ENCODE measurements at regions not wholly inside any gene's neighbourhood (a gene's known extent, or its start where the extent isn't known, plus 50 kb on each side); places are given as distances from the start of the nearest gene placed in this dataset.

DNA sequence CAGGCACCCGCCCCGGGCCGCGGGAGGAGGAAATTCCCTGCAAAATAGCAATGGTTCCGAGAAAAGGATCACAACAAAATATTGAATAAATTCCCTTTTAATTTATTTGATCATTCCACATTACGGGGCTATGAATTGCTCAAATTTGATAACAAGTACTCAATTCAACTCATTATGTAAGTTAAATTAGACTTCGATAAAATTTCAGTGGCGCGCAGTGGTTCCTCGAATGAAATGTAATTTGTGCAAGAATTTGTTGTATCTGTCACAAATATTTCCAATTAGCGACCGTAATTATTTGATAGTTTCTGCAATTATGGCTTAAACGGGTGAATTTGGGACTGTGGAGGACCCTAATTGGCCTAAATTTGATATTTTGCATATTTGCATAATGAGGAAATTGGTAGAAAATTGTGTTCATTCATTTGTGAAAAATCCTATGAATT is 76.0 kb upstream of the TBCA start:
- no peak overlapping the region for H3K9ac ChIP-seq (ENCODE audit: low read depth, low read length)
- H3K27ac ChIP-seq (ENCODE audit: low read depth, low read length), result no peak overlapping the region
- H3K27me3 ChIP-seq (ENCODE audit: control insufficient read depth, insufficient read depth, low read length), result peaks cover 98% of the 10 kb centered on the region
- H3K36me3 ChIP-seq (ENCODE audit: control insufficient read depth, insufficient read depth, low read length), result no peaks in the 10 kb centered on the region
- peaks cover 28% of the 10 kb centered on the region for H3K4me1 ChIP-seq (ENCODE audit: control insufficient read depth, insufficient read depth, low read length)
- H3K9me3 ChIP-seq (ENCODE audit: control insufficient read depth, insufficient read depth, low read length), result no peaks in the 10 kb centered on the region
- peak overlapping the region; percentile 65 for H3K4me3 ChIP-seq (ENCODE audit: low read depth, low read length)

DNA sequence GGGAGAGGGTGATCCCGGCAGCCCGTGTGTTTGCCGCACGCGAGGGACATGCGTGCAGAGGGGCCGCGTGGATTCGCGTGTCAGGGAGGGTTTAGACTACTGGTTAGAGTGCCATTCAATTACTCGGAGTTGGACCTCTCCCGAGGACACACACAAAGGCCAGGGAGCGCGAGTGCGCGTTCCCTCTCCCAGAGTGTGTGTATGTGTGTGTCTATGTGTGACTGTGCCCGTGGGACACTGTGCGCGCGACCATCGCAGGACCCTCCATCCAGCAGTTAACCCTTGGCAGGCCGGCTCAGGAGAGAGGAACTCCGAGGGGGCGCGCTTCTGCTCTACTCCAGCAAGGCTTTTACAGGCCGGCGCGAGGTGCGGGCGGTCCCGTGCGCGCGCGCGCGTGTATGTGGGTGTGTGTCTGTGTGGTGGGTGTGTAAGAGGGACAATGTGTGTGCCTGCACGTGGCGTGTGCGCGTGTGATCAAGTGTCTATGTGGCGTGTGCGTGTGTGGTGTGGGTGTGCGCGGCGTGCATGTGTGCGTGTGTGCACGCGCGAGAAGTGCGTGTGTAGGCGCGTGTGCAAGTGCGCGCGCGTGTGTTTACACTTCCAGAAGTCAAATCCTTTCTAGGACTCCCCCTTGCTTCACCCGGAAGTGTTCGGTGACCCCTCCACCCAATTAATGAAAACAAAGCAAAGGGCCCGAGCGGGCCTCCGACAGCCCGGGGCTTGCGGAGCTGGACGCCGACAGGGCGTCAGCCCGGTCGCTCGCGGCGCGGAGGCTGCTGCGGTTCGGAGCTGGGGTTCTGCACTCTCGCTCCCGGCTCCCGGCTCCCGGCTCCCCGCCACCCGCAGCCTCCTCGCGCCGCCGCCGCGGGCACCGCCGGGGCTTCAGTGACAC is 75.3 kb upstream of the TBCA start:
- Histone ChIP-seq H3K27me3 (ENCODE audit: control insufficient read depth, insufficient read depth, low read length) (peaks cover 98% of the 10 kb centered on the region), H3K9me3 (ENCODE audit: control insufficient read depth, insufficient read depth, low read length) (no peaks in the 10 kb centered on the region), H3K4me1 (ENCODE audit: control insufficient read depth, insufficient read depth, low read length) (peaks cover 35% of the 10 kb centered on the region), H3K9ac (ENCODE audit: low read depth, low read length) (no peak overlapping the region), H3K36me3 (ENCODE audit: control insufficient read depth, insufficient read depth, low read length) (no peaks in the 10 kb centered on the region), H3K4me3 (ENCODE audit: low read depth, low read length) (peak overlapping the region; percentile 65), H3K27ac (ENCODE audit: low read depth, low read length) (no peak overlapping the region)

DNA sequence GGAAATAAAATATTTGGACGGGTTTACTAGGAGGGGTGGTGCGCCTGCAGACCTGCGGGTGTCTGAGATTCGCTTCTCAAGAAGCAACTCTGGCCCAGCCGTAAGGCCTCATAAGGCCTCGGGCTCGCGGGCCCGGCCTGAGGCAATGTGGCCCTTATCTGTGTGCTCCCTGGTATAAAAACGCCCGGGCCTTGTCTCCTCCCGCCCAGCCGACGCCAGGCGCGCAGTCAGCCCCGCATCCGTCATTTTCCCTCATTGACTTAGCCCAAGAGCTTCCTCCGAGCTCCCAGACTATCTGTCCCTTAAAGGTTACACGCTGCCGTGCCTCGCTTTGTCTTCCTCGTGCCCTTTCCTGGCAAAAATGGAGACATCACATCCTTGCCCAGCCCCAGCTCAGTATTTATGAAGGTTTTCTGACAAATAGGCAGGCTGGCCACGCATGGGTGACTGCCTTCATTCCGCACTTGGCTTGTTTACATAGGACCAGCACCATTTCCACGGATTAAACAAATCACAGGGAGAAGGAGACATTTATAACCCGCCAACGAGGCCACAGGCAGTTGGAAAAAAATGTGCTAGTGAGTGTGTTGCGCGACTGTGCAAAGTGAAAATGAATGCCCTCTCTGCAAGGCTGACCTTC is 74.5 kb upstream of the TBCA start:
- Histone ChIP-seq H3K9ac (ENCODE audit: low read depth, low read length) (no peak overlapping the region), H3K4me3 (ENCODE audit: low read depth, low read length) (peak overlapping the region; percentile 65; the same call in 1 of the 2 replicates), H3K27me3 (ENCODE audit: control insufficient read depth, insufficient read depth, low read length) (peaks cover 100% of the 10 kb centered on the region)

DNA sequence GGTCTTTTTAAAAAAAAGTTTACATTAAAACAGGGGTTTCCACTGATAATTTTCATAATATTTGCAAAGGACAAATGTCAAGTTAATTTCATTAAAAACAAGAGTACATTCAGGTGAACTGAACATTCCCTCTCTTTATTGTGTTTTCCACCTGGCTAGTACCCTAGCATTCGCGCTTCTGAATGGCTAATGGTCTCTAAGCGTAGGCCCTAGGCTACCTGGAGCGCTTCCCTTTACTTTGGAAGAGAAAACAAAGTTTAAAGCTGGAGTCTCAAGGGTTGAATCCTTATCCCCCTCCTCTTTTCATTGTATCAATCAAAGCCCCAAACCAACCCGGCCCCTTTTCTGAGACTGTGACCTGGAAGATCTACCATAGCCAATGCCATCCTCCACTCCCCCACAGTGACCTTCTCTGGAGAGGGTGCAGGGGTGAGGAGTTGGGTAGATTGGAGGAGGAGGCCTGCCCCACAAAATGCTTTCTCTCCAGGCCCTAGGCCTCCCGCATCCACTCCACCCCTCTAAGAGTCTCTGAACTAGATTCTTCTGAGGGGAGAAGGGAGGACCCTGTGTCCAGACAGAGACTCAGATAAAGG is 73.3 kb upstream of the TBCA start:
- Histone ChIP-seq H3K27ac (ENCODE audit: low read depth, low read length) (no peak overlapping the region), H3K36me3 (ENCODE audit: control insufficient read depth, insufficient read depth, low read length) (no peaks in the 10 kb centered on the region), H3K4me1 (ENCODE audit: control insufficient read depth, insufficient read depth, low read length) (peaks cover 41% of the 10 kb centered on the region), H3K27me3 (ENCODE audit: control insufficient read depth, insufficient read depth, low read length) (peaks cover 100% of the 10 kb centered on the region), H3K9ac (ENCODE audit: low read depth, low read length) (no peak overlapping the region), H3K9me3 (ENCODE audit: control insufficient read depth, insufficient read depth, low read length) (no peaks in the 10 kb centered on the region), H3K4me3 (ENCODE audit: low read depth, low read length) (no peak overlapping the region)

More for the DNA sequence above, 74.5 kb upstream of the TBCA start:
- Histone ChIP-seq H3K27ac (ENCODE audit: low read depth, low read length) (no peak overlapping the region), H3K4me1 (ENCODE audit: control insufficient read depth, insufficient read depth, low read length) (peaks cover 38% of the 10 kb centered on the region), H3K36me3 (ENCODE audit: control insufficient read depth, insufficient read depth, low read length) (no peaks in the 10 kb centered on the region), H3K9me3 (ENCODE audit: control insufficient read depth, insufficient read depth, low read length) (no peaks in the 10 kb centered on the region)

DNA sequence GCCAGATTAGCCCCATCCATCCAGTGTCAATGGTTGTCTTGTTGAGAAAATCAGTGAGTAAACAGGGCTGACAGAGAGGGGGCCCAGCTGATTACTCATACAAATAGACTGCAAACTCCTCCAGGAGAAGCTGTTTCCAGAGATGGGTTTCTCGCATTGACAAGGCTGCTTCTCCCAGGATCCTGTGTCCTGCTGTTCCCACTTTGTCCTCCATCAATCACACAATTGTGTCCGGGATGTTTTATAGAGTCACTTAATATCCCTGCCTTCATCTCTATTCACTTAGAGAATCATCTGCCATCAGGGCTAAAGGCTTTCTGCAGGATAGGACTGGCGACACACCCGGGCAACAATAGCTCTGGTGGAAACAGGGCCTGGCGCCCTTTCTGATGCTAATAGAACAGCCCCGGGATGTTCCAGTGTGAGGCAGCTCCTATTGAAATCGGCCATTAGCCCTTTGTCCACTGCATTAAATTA is 71.7 kb upstream of the TBCA start:
- Histone ChIP-seq H3K36me3 (ENCODE audit: control insufficient read depth, insufficient read depth, low read length) (no peaks in the 10 kb centered on the region), H3K4me3 (ENCODE audit: low read depth, low read length) (no peak overlapping the region), H3K27ac (ENCODE audit: low read depth, low read length) (peak overlapping the region; percentile 46), H3K9ac (ENCODE audit: low read depth, low read length) (no peak overlapping the region), H3K27me3 (ENCODE audit: control insufficient read depth, insufficient read depth, low read length) (peaks cover 100% of the 10 kb centered on the region), H3K9me3 (ENCODE audit: control insufficient read depth, insufficient read depth, low read length) (no peaks in the 10 kb centered on the region), H3K4me1 (ENCODE audit: control insufficient read depth, insufficient read depth, low read length) (peaks cover 46% of the 10 kb centered on the region)

DNA sequence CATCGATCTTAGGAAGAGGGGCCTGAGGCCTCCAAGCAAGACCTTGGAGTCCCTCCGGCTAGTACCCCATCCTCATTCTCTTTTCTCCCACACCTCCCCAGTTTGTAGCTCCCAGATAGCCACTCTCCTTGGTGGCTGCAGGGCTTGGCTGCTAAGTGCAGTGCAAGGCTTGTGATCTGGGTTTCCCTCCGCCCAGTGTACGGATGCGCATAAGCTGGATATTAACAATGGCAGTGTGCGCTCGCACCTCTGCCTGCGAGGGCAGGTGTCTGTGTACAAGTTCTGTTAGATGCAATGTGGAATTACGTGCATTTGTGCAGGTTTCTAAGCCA is 71.0 kb upstream of the TBCA start:
- no peak overlapping the region for H3K9ac ChIP-seq (ENCODE audit: low read depth, low read length)
- no peaks in the 10 kb centered on the region for H3K36me3 ChIP-seq (ENCODE audit: control insufficient read depth, insufficient read depth, low read length)
- H3K4me3 ChIP-seq (ENCODE audit: low read depth, low read length), result no peak overlapping the region
- H3K9me3 ChIP-seq (ENCODE audit: control insufficient read depth, insufficient read depth, low read length), result no peaks in the 10 kb centered on the region
- no peak overlapping the region for H3K27ac ChIP-seq (ENCODE audit: low read depth, low read length)
- peaks cover 43% of the 10 kb centered on the region for H3K4me1 ChIP-seq (ENCODE audit: control insufficient read depth, insufficient read depth, low read length)
- H3K27me3 ChIP-seq (ENCODE audit: control insufficient read depth, insufficient read depth, low read length), result peaks cover 99% of the 10 kb centered on the region

DNA sequence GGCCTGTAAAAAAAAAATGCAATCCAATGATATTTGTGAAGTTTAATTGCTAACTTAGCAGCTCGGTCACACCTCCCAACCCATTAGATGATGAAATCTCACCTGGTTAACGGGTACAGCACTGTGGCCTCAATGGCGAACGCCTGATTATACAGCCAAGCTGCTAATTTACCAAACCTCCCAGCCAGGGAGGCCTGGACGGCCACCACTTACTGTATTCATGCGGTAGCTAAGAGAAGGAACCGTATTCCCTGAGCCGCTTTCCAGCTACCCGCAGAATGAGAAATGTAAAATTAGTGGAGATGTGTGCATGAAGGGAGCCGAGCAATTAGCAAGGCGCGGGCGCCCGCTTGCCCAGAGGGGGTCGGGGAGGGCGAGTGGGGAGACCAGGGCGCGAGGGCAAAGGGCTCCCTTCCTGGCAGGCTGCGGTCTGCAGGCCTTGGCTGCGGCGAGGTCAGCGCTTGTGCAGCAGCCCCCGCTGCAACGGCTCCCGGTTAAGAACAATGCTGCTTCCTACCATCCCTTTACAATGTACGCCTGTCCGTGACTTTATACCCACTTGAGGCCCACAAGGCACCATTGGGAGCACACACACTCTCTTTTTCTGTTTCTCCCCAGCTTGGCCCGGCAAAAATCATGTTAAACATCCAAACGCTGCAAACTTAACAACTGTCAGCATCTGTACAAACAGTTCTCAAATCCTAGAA is 70.4 kb upstream of the TBCA start:
- no peaks in the 10 kb centered on the region for H3K36me3 ChIP-seq (ENCODE audit: control insufficient read depth, insufficient read depth, low read length)
- H3K4me1 ChIP-seq (ENCODE audit: control insufficient read depth, insufficient read depth, low read length), result peaks cover 41% of the 10 kb centered on the region
- no peak overlapping the region for H3K27ac ChIP-seq (ENCODE audit: low read depth, low read length)
- H3K4me3 ChIP-seq (ENCODE audit: low read depth, low read length), result no peak overlapping the region
- H3K27me3 ChIP-seq (ENCODE audit: control insufficient read depth, insufficient read depth, low read length), result peaks cover 99% of the 10 kb centered on the region
- H3K9ac ChIP-seq (ENCODE audit: low read depth, low read length), result no peak overlapping the region
- H3K9me3 ChIP-seq (ENCODE audit: control insufficient read depth, insufficient read depth, low read length), result no peaks in the 10 kb centered on the region

DNA sequence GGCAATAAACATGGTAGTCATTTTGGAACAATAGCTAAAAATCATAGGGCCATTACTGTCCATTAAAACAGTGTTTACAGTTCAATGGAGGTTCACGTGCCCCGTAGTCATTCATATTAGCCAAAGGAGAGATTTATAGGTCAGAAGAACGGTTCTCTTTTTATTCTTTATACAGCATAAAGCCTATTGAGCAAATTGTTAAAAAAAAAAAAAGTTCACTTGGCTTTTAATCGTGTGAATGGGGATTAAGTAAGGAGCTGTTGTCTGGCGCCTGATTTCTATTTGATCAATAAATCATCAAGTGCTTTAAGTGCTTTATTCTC is 69.1 kb upstream of the TBCA start:
- Histone ChIP-seq H3K27me3 (ENCODE audit: control insufficient read depth, insufficient read depth, low read length) (peaks cover 99% of the 10 kb centered on the region), H3K36me3 (ENCODE audit: control insufficient read depth, insufficient read depth, low read length) (no peaks in the 10 kb centered on the region), H3K4me3 (ENCODE audit: low read depth, low read length) (no peak overlapping the region), H3K9ac (ENCODE audit: low read depth, low read length) (no peak overlapping the region), H3K27ac (ENCODE audit: low read depth, low read length) (no peak overlapping the region), H3K9me3 (ENCODE audit: control insufficient read depth, insufficient read depth, low read length) (no peaks in the 10 kb centered on the region), H3K4me1 (ENCODE audit: control insufficient read depth, insufficient read depth, low read length) (peaks cover 35% of the 10 kb centered on the region)

DNA sequence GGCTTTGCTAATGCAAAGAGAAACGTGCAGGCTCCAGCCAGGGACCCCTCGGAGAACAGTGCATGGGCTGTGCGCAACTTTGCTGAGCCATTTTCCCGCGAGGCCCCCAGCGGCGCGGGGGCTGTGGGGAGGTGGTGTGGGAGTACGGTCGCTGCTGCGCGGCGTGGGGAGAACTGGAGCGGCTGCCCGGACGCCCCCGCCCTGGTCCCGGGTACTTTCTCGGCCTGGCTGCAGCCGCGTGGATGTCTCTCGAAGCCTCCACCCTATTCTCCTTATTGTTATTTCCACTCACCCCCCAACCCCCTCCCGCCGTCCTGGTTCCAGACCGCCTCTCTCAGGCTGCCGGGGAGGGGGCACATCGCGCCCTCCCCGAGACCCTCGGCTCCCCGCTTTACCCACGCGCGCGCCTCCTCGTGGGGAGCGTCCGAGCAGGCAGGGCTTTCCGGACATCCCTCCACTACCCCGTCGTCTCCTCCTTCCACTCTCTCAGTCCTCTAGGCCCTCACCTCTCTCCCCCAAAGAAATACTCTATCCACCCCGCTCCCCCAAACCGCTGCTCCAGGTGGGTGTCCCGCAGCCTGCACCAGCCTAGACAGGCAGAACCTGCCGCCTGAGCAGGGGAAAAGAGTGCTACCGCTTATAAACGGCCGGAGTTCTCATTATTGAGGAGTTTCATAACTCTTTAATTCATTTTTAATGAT is 68.6 kb upstream of the TBCA start:
- no peak overlapping the region for H3K27ac ChIP-seq (ENCODE audit: low read depth, low read length)
- H3K9ac ChIP-seq (ENCODE audit: low read depth, low read length), result no peak overlapping the region
- no peaks in the 10 kb centered on the region for H3K9me3 ChIP-seq (ENCODE audit: control insufficient read depth, insufficient read depth, low read length)
- no peaks in the 10 kb centered on the region for H3K36me3 ChIP-seq (ENCODE audit: control insufficient read depth, insufficient read depth, low read length)
- H3K4me1 ChIP-seq (ENCODE audit: control insufficient read depth, insufficient read depth, low read length), result peaks cover 35% of the 10 kb centered on the region
- peaks cover 99% of the 10 kb centered on the region for H3K27me3 ChIP-seq (ENCODE audit: control insufficient read depth, insufficient read depth, low read length)
- peak overlapping the region; percentile 47 for H3K4me3 ChIP-seq (ENCODE audit: low read depth, low read length)

DNA sequence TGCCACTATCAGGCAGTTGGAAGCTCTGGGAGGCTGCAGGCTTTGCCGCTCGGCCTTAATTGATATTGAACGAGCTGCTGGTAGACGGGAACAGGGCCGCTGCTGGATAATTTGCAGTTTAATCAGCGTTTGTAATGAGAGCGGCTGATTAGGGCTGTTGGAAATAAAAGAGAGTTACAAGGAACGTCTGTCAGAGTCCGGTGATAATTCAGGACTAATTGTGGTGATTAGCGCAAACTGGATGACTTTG is 68.2 kb upstream of the TBCA start:
- Histone ChIP-seq H3K9ac (ENCODE audit: low read depth, low read length) (no peak overlapping the region), H3K27ac (ENCODE audit: low read depth, low read length) (no peak overlapping the region), H3K27me3 (ENCODE audit: control insufficient read depth, insufficient read depth, low read length) (peaks cover 99% of the 10 kb centered on the region), H3K4me3 (ENCODE audit: low read depth, low read length) (peak overlapping the region; percentile 47), H3K36me3 (ENCODE audit: control insufficient read depth, insufficient read depth, low read length) (no peaks in the 10 kb centered on the region), H3K4me1 (ENCODE audit: control insufficient read depth, insufficient read depth, low read length) (peaks cover 35% of the 10 kb centered on the region), H3K9me3 (ENCODE audit: control insufficient read depth, insufficient read depth, low read length) (no peaks in the 10 kb centered on the region)
